ENCODE measurements at regions not wholly inside any gene's neighbourhood (a gene's known extent, or its start where the extent isn't known, plus 50 kb on each side); places are given as distances from the start of the nearest gene placed in this dataset.

DNA sequence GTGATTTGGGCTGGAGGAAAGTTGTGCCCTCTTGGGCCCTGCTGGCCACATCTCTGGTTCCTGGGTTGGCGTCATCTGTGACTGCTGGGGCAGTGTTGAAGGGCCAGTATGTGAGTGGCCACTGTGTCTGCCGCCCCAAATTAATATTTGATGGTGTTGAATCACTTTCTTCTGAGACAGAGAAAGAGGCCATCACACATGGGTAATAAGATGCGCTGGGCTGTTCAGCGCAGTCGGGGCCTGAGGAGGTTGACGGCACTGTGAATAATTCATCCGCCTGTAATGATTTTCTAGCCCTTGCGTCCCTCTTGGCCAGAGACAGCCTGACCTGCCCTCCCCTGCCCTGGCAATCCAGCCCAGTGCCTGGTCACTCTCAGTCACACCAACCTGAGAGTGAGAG lies 56.2 kb upstream of the BEGAIN start:
- peaks cover 3% of the 10 kb centered on the region for H4K20me1 ChIP-seq (ENCODE audit: control insufficient read depth, insufficient read depth, insufficient read length)
- H3K27me3 Mint-ChIP-seq (ENCODE audit: low read depth): peaks cover 15% of the 10 kb centered on the region
- H3K79me1 ChIP-seq (ENCODE audit: insufficient read depth, low read depth, low read length, poor library complexity, severe bottlenecking): no peaks in the 10 kb centered on the region
- no peaks in the 10 kb centered on the region; the same call in 1 of the 2 replicates for H3K27me3 ChIP-seq (ENCODE audit: insufficient read depth, low read length)
- H3K4ac ChIP-seq (ENCODE audit: low read depth, low read length): no peak overlapping the region
- H3K27ac ChIP-seq (ENCODE audit: insufficient read length, low read depth, low read length): no peak overlapping the region
- H3K23ac ChIP-seq (ENCODE audit: insufficient read length, low read depth, low read length): no peak overlapping the region
- H2AK5ac ChIP-seq (ENCODE audit: insufficient read length, low read length): no peak overlapping the region
- no peak for DNase-seq
- H3K9me3 ChIP-seq (ENCODE audit: control insufficient read depth, low read depth, low read length): no peaks in the 10 kb centered on the region
- no peak overlapping the region for H2BK15ac ChIP-seq (ENCODE audit: low read depth, low read length)
- no peak overlapping the region for H4K8ac ChIP-seq (replicated peaks; ENCODE audit: insufficient read length, low read depth, low read length)
- no peak overlapping the region for H2BK5ac ChIP-seq (ENCODE audit: insufficient read length, low read length)
- H3T11ph ChIP-seq (ENCODE audit: low read length): no peak overlapping the region
- H2AFZ ChIP-seq (ENCODE audit: low read length): no peak overlapping the region
- H2BK20ac ChIP-seq (ENCODE audit: low read depth, low read length, poor library complexity, severe bottlenecking): no peak overlapping the region
- no peak overlapping the region for H4K91ac ChIP-seq (ENCODE audit: insufficient read length, low read depth, low read length)
- no peak overlapping the region for H3K14ac ChIP-seq (ENCODE audit: insufficient read depth, low read length)
- no peak overlapping the region for H4K5ac ChIP-seq (ENCODE audit: insufficient read length, low read depth, low read length)
- no peak overlapping the region for H2BK120ac ChIP-seq (ENCODE audit: low read depth, low read length, poor library complexity, severe bottlenecking)
- H3K4me1 ChIP-seq (ENCODE audit: insufficient read depth, low read length): no peaks in the 10 kb centered on the region; the same call in 1 of the 2 replicates
- no peak overlapping the region for H3K4me3 Mint-ChIP-seq
- peaks cover 3 to 10% of the 10 kb centered on the region in 2 experiments; a peak in 4 of 5 replicates for H3K9me3 Mint-ChIP-seq
- TF ChIP-seq, protein P1, sequence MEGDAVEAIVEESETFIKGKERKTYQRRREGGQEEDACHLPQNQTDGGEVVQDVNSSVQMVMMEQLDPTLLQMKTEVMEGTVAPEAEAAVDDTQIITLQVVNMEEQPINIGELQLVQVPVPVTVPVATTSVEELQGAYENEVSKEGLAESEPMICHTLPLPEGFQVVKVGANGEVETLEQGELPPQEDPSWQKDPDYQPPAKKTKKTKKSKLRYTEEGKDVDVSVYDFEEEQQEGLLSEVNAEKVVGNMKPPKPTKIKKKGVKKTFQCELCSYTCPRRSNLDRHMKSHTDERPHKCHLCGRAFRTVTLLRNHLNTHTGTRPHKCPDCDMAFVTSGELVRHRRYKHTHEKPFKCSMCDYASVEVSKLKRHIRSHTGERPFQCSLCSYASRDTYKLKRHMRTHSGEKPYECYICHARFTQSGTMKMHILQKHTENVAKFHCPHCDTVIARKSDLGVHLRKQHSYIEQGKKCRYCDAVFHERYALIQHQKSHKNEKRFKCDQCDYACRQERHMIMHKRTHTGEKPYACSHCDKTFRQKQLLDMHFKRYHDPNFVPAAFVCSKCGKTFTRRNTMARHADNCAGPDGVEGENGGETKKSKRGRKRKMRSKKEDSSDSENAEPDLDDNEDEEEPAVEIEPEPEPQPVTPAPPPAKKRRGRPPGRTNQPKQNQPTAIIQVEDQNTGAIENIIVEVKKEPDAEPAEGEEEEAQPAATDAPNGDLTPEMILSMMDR (conservative IDR thresholded peaks at IDR 0.05): no peak
- no peaks in the 10 kb centered on the region for H3K36me3 Mint-ChIP-seq (ENCODE audit: insufficient read depth in 1 of 3, low read depth in 3 of 3)
- H3K4me2 ChIP-seq (ENCODE audit: insufficient read depth, insufficient read length, low read length): no peak overlapping the region
- H3K56ac ChIP-seq (ENCODE audit: insufficient read length, low read depth, low read length): no peak overlapping the region
- no peaks in the 10 kb centered on the region for H3K79me2 ChIP-seq (ENCODE audit: insufficient read depth, low read length)
- no peak overlapping the region for H3K18ac ChIP-seq (ENCODE audit: insufficient read length, low read depth, low read length)
- H3K4me1 Mint-ChIP-seq: peaks cover 9 to 11% of the 10 kb centered on the region in 2 experiments
- H3K23me2 ChIP-seq (ENCODE audit: insufficient read length, low read depth, low read length, poor library complexity, severe bottlenecking): no peaks in the 10 kb centered on the region
- H3K9ac ChIP-seq (ENCODE audit: extremely low read depth, insufficient read length, low read length): no peak overlapping the region
- peak overlapping the region in 1 of 3 experiments; percentile 13; a peak in 1 of 7 replicates for H3K27ac Mint-ChIP-seq
- no peak overlapping the region for H2BK12ac ChIP-seq (ENCODE audit: insufficient read length, low read depth, low read length)
- WGBS (ENCODE audit: extremely low coverage, insufficient read length, low lambda C conversion rate): no CpG with 5 or more reads among the region's 8 CpGs

Measured in H9 (cell line).